Spleen (tissue), 7 donors: ENCODE measurements at regions not wholly inside any gene's neighbourhood (a gene's known extent, or its start where the extent isn't known, plus 50 kb on each side); places are given as distances from the start of the nearest gene placed in this dataset.

ENCODE experiments used
- POLR2A ChIP-seq, 3 donors: fragments of 450-650 bp; IDR thresholded peaks; one replicate each; pipeline ENCODE4 v1.5.1; 2017; ENCODE audit warnings: antibody characterized with exemption in 3 of 3, mild to moderate bottlenecking in 1 of 3
- POLR2AphosphoS5 ChIP-seq, 3 donors: sonication (generic); formaldehyde crosslinking; IDR thresholded peaks; one replicate each; pipeline ENCODE4 v1.5.1; 2017; ENCODE audit warnings: antibody characterized with exemption in 3 of 3
- TF ChIP-seq, protein P1 (sequence below), 11 experiments: fragments of 200-600 bp in 7 of 11; fragments of 450-650 bp in 4 of 11; sonication (generic) in 4 of 11; IDR thresholded peaks in 8 of 11; conservative IDR thresholded peaks in 3 of 11; 1 replicate in 7 of 11; 2 replicates in 4 of 11; pipeline versions ENCODE4 v1.4.0 to v1.8.0; 2016 to 2021; ENCODE audit warnings: antibody characterized with exemption in 11 of 11, inconsistent platforms in 4 of 11, mild to moderate bottlenecking in 1 of 11
- donor health status: DM: no; HTN: no; CAD: no; lungs with moderate emphysema.
- donor health status: DM: no; HTN: no; CAD: no.
- donor health status: DM: no; HTN: no; CAD: no.

DNA sequence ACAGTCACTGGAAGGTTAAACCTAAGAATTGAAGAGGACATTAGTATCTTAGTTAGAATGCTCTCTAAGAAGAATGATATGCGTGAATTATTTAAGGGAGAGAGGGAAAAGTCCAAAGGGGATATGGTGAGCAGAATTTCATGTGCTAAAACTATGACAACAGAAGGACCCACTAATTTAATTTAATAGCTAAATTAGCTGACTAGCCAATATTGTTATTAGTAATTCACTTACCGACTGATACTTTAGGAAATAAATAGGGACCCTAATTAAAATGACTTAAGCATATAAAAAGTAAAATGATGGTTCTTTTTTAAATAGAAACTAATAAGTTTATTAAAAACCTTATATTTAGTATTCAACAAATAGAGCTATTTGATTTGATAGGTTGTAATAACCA, 179.6 kb downstream of the RASSF9 start:
- TF ChIP-seq, protein P1, sequence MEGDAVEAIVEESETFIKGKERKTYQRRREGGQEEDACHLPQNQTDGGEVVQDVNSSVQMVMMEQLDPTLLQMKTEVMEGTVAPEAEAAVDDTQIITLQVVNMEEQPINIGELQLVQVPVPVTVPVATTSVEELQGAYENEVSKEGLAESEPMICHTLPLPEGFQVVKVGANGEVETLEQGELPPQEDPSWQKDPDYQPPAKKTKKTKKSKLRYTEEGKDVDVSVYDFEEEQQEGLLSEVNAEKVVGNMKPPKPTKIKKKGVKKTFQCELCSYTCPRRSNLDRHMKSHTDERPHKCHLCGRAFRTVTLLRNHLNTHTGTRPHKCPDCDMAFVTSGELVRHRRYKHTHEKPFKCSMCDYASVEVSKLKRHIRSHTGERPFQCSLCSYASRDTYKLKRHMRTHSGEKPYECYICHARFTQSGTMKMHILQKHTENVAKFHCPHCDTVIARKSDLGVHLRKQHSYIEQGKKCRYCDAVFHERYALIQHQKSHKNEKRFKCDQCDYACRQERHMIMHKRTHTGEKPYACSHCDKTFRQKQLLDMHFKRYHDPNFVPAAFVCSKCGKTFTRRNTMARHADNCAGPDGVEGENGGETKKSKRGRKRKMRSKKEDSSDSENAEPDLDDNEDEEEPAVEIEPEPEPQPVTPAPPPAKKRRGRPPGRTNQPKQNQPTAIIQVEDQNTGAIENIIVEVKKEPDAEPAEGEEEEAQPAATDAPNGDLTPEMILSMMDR (IDR thresholded peaks at IDR 0.05 in 8 of 11, conservative IDR thresholded peaks at IDR 0.05 in 3 of 11): no peak
- TF ChIP-seq POLR2A (IDR thresholded peaks at IDR 0.05) (no peak), POLR2AphosphoS5 (IDR thresholded peaks at IDR 0.05) (no peak)
